ENCODE measurements at regions not wholly inside any gene's neighbourhood (a gene's known extent, or its start where the extent isn't known, plus 50 kb on each side); places are given as distances from the start of the nearest gene placed in this dataset.

GRCh38 chr17:70834039-70834438 is 664.7 kb downstream of the KCNJ2 start:
- DNase-seq (ENCODE audit: low read depth in 3 of 3, low spot score in 2 of 3) = no peak

GRCh38 chr17:70848785-70849184 is 679.5 kb downstream of the KCNJ2 start:
- no peak for DNase-seq (ENCODE audit: low read depth in 3 of 3, low spot score in 2 of 3)

- DNase-seq (ENCODE audit: low read depth in 3 of 3, low spot score in 2 of 3) = no peak
Measured at GRCh38 chr17:70855401-70856054, 686.2 kb downstream of the KCNJ2 start.

GRCh38 chr17:70857351-70857750 is 688.0 kb downstream of the KCNJ2 start:
- no peak for DNase-seq (ENCODE audit: low read depth in 3 of 3, low spot score in 2 of 3)

- no peak for DNase-seq (ENCODE audit: low read depth in 3 of 3, low spot score in 2 of 3)
Measured at GRCh38 chr17:70859829-70860228, 690.5 kb downstream of the KCNJ2 start.

GRCh38 chr17:70862295-70862694 is 693.0 kb downstream of the KCNJ2 start:
- DNase-seq (ENCODE audit: low read depth in 3 of 3, low spot score in 2 of 3) = no peak

- no peak for DNase-seq (ENCODE audit: low read depth in 3 of 3, low spot score in 2 of 3)
Measured at GRCh38 chr17:70863436-70864248, 694.3 kb downstream of the KCNJ2 start.

GRCh38 chr17:70865993-70866804 is 696.9 kb downstream of the KCNJ2 start:
- no peak for DNase-seq (ENCODE audit: low read depth in 3 of 3, low spot score in 2 of 3)

- DNase-seq (ENCODE audit: low read depth in 3 of 3, low spot score in 2 of 3) = no peak
Measured at GRCh38 chr17:70868149-70868548, 698.8 kb downstream of the KCNJ2 start.

- DNase-seq (ENCODE audit: low read depth in 3 of 3, low spot score in 2 of 3) = no peak
Measured at GRCh38 chr17:70869402-70870085, 700.2 kb downstream of the KCNJ2 start.

GRCh38 chr17:70871180-70871818 is 702.0 kb downstream of the KCNJ2 start:
- DNase-seq (ENCODE audit: low read depth in 3 of 3, low spot score in 2 of 3) = no peak

- DNase-seq (ENCODE audit: low read depth in 3 of 3, low spot score in 2 of 3) = no peak
Measured at GRCh38 chr17:70872103-70872502, 702.8 kb downstream of the KCNJ2 start.

GRCh38 chr17:70875729-70876310 is 706.5 kb downstream of the KCNJ2 start:
- DNase-seq (ENCODE audit: low read depth in 3 of 3, low spot score in 2 of 3) = no peak

GRCh38 chr17:70878879-70879278 is 709.5 kb downstream of the KCNJ2 start:
- DNase-seq (ENCODE audit: low read depth in 3 of 3, low spot score in 2 of 3) = no peak

GRCh38 chr17:70879401-70879800 is 710.1 kb downstream of the KCNJ2 start:
- no peak for DNase-seq (ENCODE audit: low read depth in 3 of 3, low spot score in 2 of 3)

- DNase-seq (ENCODE audit: low read depth in 3 of 3, low spot score in 2 of 3) = no peak
Measured at GRCh38 chr17:70881093-70881492, 711.8 kb downstream of the KCNJ2 start.

GRCh38 chr17:70882504-70882903 is 713.2 kb downstream of the KCNJ2 start:
- no peak for DNase-seq (ENCODE audit: low read depth in 3 of 3, low spot score in 2 of 3)

- DNase-seq (ENCODE audit: low read depth in 3 of 3, low spot score in 2 of 3) = no peak
Measured at GRCh38 chr17:70886648-70887047, 717.3 kb downstream of the KCNJ2 start.

- no peak for DNase-seq (ENCODE audit: low read depth in 3 of 3, low spot score in 2 of 3)
Measured at GRCh38 chr17:70888324-70888723, 719.0 kb downstream of the KCNJ2 start.

GRCh38 chr17:70891306-70891705 is 722.0 kb downstream of the KCNJ2 start:
- DNase-seq (ENCODE audit: low read depth in 3 of 3, low spot score in 2 of 3) = no peak
